ENCODE measurements at regions not wholly inside any gene's neighbourhood (a gene's known extent, or its start where the extent isn't known, plus 50 kb on each side); places are given as distances from the start of the nearest gene placed in this dataset.

- TF ChIP-seq ZNF462 (CRISPR knock-in tag; IDR thresholded peaks at IDR 0.05) (no peak), POLR2AphosphoS5 (IDR thresholded peaks at IDR 0.05; ENCODE audit: low read depth) (no peak), STAT1 (IDR thresholded peaks at IDR 0.05; ENCODE audit: unreplicated experiment) (no peak), EZH2phosphoT487 (IDR thresholded peaks at IDR 0.05; ENCODE audit: unreplicated experiment) (no peak)
- TF ChIP-seq, protein P1, sequence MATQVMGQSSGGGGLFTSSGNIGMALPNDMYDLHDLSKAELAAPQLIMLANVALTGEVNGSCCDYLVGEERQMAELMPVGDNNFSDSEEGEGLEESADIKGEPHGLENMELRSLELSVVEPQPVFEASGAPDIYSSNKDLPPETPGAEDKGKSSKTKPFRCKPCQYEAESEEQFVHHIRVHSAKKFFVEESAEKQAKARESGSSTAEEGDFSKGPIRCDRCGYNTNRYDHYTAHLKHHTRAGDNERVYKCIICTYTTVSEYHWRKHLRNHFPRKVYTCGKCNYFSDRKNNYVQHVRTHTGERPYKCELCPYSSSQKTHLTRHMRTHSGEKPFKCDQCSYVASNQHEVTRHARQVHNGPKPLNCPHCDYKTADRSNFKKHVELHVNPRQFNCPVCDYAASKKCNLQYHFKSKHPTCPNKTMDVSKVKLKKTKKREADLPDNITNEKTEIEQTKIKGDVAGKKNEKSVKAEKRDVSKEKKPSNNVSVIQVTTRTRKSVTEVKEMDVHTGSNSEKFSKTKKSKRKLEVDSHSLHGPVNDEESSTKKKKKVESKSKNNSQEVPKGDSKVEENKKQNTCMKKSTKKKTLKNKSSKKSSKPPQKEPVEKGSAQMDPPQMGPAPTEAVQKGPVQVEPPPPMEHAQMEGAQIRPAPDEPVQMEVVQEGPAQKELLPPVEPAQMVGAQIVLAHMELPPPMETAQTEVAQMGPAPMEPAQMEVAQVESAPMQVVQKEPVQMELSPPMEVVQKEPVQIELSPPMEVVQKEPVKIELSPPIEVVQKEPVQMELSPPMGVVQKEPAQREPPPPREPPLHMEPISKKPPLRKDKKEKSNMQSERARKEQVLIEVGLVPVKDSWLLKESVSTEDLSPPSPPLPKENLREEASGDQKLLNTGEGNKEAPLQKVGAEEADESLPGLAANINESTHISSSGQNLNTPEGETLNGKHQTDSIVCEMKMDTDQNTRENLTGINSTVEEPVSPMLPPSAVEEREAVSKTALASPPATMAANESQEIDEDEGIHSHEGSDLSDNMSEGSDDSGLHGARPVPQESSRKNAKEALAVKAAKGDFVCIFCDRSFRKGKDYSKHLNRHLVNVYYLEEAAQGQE (IDR thresholded peaks at IDR 0.05; ENCODE audit: unreplicated experiment) = no peak
Measured at GRCh38 chr5:149435660-149436059, 56.6 kb upstream of the IL17B start (continued).

GRCh38 chr5:149435015-149435376 is 55.9 kb upstream of the IL17B start:
- no peaks in the 10 kb centered on the region for H3K36me3 ChIP-seq (ENCODE audit: insufficient read depth)
- no peak for DNase-seq (ENCODE audit: low spot score)
- H3K4me1 Mint-ChIP-seq = peaks cover 25% of the 10 kb centered on the region
- ATAC-seq = no peak
- no peak overlapping the region for H3K4me3 ChIP-seq
- 0 out of 2 replicates have a peak, but pooled peaks cover 4% of the 10 kb centered on the region for H3F3A ChIP-seq (replicated peaks; ENCODE audit: low read depth)
- H3K79me2 ChIP-seq (replicated peaks; ENCODE audit: insufficient read depth) = no peaks in the 10 kb centered on the region
- H3K9me2 ChIP-seq (ENCODE audit: insufficient read depth) = no peaks in the 10 kb centered on the region
- H3K27ac Mint-ChIP-seq = no peak overlapping the region
- peaks cover 11% of the 10 kb centered on the region for H3K4me1 ChIP-seq (ENCODE audit: insufficient read depth)
- no peaks in the 10 kb centered on the region for H3K9me3 Mint-ChIP-seq
- H3K27ac ChIP-seq (ENCODE audit: low read depth) = no peak overlapping the region
- peaks cover 10% of the 10 kb centered on the region for H3K27me3 Mint-ChIP-seq (ENCODE audit: insufficient read depth, low read depth, poor library complexity)
- H3K27me3 ChIP-seq (ENCODE audit: insufficient read depth) = no peaks in the 10 kb centered on the region
- H3K4me3 Mint-ChIP-seq = no peak overlapping the region
- 0 out of 2 replicates have a peak overlapping the region, but pooled peaks have one; percentile 2 for H2AFZ ChIP-seq
- H3K36me3 Mint-ChIP-seq (ENCODE audit: low read depth) = no peaks in the 10 kb centered on the region
- H4K20me1 ChIP-seq (replicated peaks; ENCODE audit: insufficient read depth) = no peaks in the 10 kb centered on the region
- H3K4me2 ChIP-seq = no peak overlapping the region
- TF ChIP-seq, protein P1 (IDR thresholded peaks at IDR 0.05; ENCODE audit: unreplicated experiment) = no peak
- TF ChIP-seq EZH2 (IDR thresholded peaks at IDR 0.05; ENCODE audit: low read depth, unreplicated experiment) = no peak
